ENCODE measurements at regions not wholly inside any gene's neighbourhood (a gene's known extent, or its start where the extent isn't known, plus 50 kb on each side); places are given as distances from the start of the nearest gene placed in this dataset.

DNA sequence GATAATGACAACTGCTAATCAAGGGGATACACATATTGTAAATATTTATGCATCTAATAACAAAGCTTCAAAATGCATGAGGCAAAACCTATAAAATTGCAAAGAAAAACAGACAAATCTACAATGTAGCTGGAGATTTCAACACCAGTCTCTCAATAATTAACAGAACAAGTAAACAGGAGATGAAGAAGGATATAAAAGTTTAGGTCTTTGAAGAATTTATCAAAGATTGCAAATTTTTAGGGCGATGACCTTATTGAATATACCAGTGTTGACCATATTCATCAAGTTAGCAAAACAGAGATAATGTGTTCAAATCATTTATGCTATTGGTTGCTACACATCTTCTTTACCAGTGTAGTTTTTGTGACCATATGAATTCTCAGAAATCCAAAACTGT is 237.8 kb upstream of the SGK1 start:
- H3K27ac ChIP-seq (replicated peaks), result no peak overlapping the region
- H3K27me3 ChIP-seq (ENCODE audit: insufficient read depth, poor library complexity, severe bottlenecking), result no peaks in the 10 kb centered on the region
- no peak for DNase-seq (ENCODE audit: low read depth in 1 of 2, low spot score in 1 of 2)
- H3K4me3 ChIP-seq (replicated peaks; ENCODE audit: insufficient read depth, low read length), result no peak overlapping the region
- TF ChIP-seq, protein P1, sequence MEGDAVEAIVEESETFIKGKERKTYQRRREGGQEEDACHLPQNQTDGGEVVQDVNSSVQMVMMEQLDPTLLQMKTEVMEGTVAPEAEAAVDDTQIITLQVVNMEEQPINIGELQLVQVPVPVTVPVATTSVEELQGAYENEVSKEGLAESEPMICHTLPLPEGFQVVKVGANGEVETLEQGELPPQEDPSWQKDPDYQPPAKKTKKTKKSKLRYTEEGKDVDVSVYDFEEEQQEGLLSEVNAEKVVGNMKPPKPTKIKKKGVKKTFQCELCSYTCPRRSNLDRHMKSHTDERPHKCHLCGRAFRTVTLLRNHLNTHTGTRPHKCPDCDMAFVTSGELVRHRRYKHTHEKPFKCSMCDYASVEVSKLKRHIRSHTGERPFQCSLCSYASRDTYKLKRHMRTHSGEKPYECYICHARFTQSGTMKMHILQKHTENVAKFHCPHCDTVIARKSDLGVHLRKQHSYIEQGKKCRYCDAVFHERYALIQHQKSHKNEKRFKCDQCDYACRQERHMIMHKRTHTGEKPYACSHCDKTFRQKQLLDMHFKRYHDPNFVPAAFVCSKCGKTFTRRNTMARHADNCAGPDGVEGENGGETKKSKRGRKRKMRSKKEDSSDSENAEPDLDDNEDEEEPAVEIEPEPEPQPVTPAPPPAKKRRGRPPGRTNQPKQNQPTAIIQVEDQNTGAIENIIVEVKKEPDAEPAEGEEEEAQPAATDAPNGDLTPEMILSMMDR (IDR thresholded peaks at IDR 0.05; ENCODE audit: insufficient read depth, low read length), result no peak
- TF ChIP-seq GABPA (IDR thresholded peaks at IDR 0.05; ENCODE audit: low read depth) (no peak), SPI1 (IDR thresholded peaks at IDR 0.05; ENCODE audit: borderline replicate concordance, low read depth) (no peak), POLR2AphosphoS5 (IDR thresholded peaks at IDR 0.05; ENCODE audit: low read depth) (no peak)
- TF ChIP-seq, protein P2, sequence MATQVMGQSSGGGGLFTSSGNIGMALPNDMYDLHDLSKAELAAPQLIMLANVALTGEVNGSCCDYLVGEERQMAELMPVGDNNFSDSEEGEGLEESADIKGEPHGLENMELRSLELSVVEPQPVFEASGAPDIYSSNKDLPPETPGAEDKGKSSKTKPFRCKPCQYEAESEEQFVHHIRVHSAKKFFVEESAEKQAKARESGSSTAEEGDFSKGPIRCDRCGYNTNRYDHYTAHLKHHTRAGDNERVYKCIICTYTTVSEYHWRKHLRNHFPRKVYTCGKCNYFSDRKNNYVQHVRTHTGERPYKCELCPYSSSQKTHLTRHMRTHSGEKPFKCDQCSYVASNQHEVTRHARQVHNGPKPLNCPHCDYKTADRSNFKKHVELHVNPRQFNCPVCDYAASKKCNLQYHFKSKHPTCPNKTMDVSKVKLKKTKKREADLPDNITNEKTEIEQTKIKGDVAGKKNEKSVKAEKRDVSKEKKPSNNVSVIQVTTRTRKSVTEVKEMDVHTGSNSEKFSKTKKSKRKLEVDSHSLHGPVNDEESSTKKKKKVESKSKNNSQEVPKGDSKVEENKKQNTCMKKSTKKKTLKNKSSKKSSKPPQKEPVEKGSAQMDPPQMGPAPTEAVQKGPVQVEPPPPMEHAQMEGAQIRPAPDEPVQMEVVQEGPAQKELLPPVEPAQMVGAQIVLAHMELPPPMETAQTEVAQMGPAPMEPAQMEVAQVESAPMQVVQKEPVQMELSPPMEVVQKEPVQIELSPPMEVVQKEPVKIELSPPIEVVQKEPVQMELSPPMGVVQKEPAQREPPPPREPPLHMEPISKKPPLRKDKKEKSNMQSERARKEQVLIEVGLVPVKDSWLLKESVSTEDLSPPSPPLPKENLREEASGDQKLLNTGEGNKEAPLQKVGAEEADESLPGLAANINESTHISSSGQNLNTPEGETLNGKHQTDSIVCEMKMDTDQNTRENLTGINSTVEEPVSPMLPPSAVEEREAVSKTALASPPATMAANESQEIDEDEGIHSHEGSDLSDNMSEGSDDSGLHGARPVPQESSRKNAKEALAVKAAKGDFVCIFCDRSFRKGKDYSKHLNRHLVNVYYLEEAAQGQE (IDR thresholded peaks at IDR 0.05; ENCODE audit: insufficient replicate concordance, low read depth), result no peak

DNA sequence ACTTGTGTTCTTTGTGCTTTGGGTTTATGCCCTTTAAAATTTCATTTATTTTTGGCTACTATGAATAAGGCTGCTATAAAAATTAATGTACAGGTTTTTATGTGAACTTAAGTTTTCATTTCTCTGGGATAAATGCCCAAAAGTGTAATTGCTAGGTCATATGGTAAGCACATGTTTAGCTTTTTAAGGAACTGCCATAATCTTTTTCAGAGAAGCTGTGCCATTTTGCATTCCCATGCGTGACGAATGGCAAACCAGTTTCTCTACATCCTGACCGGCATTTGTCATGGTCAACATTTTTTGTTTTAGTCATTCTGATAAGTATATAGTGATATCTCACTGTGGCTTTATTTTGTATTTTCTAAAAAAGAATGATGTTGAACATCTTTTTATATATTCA is 236.0 kb upstream of the SGK1 start:
- Histone ChIP-seq H3K4me3 (replicated peaks; ENCODE audit: insufficient read depth, low read length) (no peak overlapping the region), H3K27me3 (ENCODE audit: insufficient read depth, poor library complexity, severe bottlenecking) (no peaks in the 10 kb centered on the region), H3K27ac (replicated peaks) (no peak overlapping the region)
- TF ChIP-seq GABPA (IDR thresholded peaks at IDR 0.05; ENCODE audit: low read depth) (no peak), POLR2AphosphoS5 (IDR thresholded peaks at IDR 0.05; ENCODE audit: low read depth) (no peak), SPI1 (IDR thresholded peaks at IDR 0.05; ENCODE audit: borderline replicate concordance, low read depth) (no peak)
- TF ChIP-seq, protein P1 (IDR thresholded peaks at IDR 0.05; ENCODE audit: insufficient read depth, low read length), result no peak
- TF ChIP-seq, protein P2 (IDR thresholded peaks at IDR 0.05; ENCODE audit: insufficient replicate concordance, low read depth), result no peak
- DNase-seq (ENCODE audit: low read depth in 1 of 2, low spot score in 1 of 2), result no peak

DNA sequence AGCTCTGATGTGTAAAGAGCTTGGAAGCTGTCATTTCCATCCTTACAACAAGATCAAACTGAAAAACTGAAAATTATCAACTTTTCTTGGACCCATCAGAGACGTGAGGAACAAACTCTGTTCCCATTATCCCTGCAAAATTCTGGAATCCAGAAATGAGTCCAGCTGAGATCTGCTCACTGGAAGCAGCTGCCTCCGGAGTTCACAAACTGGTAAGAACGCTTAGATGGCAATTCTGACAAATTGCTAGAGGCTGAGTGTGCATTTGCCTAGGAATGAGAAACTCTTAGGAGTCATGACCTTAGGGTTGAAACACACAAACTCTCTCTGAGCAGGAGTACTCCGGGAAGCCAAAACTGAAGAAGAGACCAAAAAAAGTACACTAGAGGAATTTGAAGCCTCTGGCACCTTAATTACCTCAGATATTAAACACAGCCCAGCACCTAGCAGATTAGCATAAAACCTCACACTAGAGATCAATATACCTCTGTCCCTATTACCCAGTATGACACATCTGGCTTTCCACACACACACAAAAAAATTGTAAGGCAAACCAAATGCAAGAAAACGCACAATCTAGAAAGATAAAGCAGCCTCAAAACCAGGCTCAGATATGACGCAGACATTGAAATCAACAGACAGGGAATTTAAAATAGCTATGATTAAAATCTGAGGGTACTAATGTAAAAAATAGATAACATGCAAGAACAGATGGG is 233.5 kb upstream of the SGK1 start:
- H3K4me3 ChIP-seq (replicated peaks; ENCODE audit: insufficient read depth, low read length), result no peak overlapping the region
- H3K27ac ChIP-seq (replicated peaks), result no peak overlapping the region
- no peaks in the 10 kb centered on the region for H3K27me3 ChIP-seq (ENCODE audit: insufficient read depth, poor library complexity, severe bottlenecking)
- no peak for DNase-seq (ENCODE audit: low read depth in 1 of 2, low spot score in 1 of 2)
- TF ChIP-seq SPI1 (IDR thresholded peaks at IDR 0.05; ENCODE audit: borderline replicate concordance, low read depth) (no peak), POLR2AphosphoS5 (IDR thresholded peaks at IDR 0.05; ENCODE audit: low read depth) (no peak), GABPA (IDR thresholded peaks at IDR 0.05; ENCODE audit: low read depth) (no peak)
- TF ChIP-seq, protein P1 (IDR thresholded peaks at IDR 0.05; ENCODE audit: insufficient read depth, low read length), result no peak
- TF ChIP-seq, protein P2 (IDR thresholded peaks at IDR 0.05; ENCODE audit: insufficient replicate concordance, low read depth), result no peak

Data from HL-60 (cell line).